Activated CD8-positive, alpha-beta memory T cell treated with anti-CD3 and anti-CD28 coated beads for 4 hours (primary cell): ENCODE measurements at regions not wholly inside any gene's neighbourhood (a gene's known extent, or its start where the extent isn't known, plus 50 kb on each side); places are given as distances from the start of the nearest gene placed in this dataset.
A peak's percentile ranks its signal among the peaks of the same experiment; 100 is the strongest.
"Not testable (repeated sequence)": the region's sequence is repeated elsewhere in the genome, so short reads cannot be mapped to it uniquely, and the experiment has no call there.

Experiments
- DNase-seq, 2 donors: peaks; one replicate each; pipeline ENCODE4 v3.0.0-alpha.2; 2020; ENCODE audit warnings: low read depth in 2 of 2

DNA sequence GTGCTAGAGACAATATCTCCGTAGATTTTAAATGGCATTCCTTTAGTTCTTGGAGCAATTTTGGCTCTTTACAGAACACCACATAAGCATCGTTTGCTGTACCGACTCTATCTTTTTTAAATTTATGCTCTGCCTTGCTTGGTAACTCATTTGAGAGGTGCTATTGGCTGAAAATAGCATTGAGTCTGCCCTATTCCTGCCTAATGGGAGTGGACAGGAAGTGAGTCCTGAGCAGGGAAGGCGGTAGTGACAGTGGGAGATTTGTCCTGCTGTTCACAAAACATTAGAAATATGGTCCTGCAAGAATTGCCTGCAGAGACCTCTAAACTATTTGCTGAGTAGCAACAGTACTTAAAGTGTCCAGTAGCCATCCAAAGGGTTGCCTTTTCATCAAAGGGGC lies 115.2 kb upstream of the IFNE start:
- DNase-seq: no peak

- no peak for DNase-seq
Observed at GRCh38 chr9:21598749-21599148, 116.6 kb upstream of the IFNE start.

- DNase-seq: no peak
Observed at GRCh38 chr9:21605489-21605931, 123.4 kb upstream of the IFNE start.

DNA sequence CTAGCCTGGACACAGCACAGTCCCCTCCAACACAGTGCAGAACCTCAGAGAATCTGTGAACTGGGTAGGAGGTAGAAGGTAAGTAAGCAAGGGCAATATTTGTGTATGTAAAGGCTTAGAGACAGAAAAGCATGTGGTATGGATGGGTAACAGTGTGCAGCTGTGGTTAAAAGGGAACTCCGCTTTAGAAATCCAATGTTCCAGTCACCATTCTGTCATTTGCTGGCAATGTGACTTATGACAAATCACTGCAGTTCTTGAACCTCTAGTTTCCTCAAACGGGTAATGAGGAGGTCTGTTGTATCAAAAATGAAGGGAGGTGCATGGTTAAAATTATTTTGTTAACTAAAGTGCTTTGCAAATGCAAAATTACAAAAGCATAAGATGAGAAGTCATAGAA lies 125.5 kb upstream of the IFNE start:
- no peak for DNase-seq

- no peak for DNase-seq
Observed at GRCh38 chr9:21608200-21608599, 126.1 kb upstream of the IFNE start.

GRCh38 chr9:21609506-21609905 lies 127.4 kb upstream of the IFNE start:
- no peak for DNase-seq

DNA sequence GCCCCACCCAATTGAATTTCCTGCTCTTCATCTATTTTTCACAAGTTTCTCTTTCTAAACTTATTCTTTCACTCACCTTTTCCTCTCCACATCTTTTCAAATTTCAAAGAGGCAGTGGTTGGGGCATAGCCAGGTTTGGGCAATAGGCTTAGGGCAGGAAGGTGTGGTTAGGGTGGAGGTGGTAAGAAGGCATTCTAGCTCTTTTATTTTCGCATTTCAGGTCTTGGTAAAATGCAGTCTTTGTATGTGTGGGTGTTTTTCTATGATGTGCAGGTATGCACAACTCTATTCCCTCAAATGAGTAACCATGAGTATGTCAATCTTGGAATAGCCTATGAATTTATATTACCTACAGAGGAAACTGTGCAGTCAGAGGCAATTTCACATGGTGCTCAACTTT lies 129.8 kb upstream of the IFNE start:
- peak; percentile 3 to 14 for DNase-seq

GRCh38 chr9:21615018-21615417 lies 132.9 kb upstream of the IFNE start:
- DNase-seq: no peak

DNA sequence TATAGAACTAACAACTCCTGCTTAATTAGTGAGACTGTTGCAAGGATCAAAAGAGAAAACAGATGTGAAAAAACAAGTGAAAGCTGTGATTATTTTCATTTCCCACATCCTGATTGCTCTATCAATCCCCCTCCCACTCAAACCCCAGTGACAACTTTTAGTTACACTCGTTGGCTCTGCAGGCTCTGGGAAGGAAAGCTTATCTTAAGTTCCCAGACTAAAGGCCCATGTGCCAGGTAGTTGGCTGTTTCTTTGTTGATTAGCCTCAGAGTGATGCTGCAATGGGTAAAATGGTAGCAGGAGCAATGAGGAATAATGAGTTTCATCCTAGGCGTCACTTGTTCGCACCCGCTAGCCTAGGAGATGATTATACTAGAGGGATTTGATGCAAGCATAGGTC lies 133.3 kb upstream of the IFNE start:
- DNase-seq: no peak

DNA sequence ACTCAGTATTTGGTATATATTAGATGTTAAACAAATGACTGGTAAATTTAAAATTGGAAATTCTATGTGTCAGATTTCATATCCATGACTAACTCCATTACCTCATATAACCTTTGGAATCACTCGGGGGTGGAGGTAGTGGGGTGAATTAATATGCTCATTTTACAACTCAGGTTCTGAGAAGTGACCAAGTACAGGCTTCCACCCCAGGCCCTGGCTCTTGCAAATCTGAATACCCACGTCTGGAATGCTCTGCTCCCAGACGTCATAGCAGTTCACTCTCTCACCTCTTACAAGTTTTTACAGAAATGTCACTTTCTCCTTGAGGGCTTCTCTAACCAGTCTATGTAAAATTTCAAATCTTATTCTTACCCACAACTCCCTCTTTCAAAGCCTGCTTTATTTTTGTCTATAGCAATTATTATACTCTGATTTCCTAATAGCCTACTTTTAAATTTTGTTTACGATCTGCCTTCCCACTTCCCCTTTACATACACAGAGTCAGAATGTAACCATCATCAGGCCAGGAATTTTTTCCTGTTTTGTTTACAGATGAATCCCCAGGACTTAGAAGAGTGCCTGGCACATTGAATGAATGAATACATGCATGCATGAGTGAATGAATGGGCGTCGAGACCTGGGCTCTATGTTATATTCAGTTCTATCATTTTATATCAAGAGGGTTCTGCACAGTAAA lies 134.1 kb upstream of the IFNE start:
- no peak for DNase-seq

GRCh38 chr9:21624675-21625644 lies 142.8 kb upstream of the IFNE start:
- no peak for DNase-seq

- no peak for DNase-seq
Observed at GRCh38 chr9:21626493-21626892, 144.4 kb upstream of the IFNE start.

GRCh38 chr9:21628954-21629353 lies 146.8 kb upstream of the IFNE start:
- DNase-seq: not testable (repeated sequence)

DNA sequence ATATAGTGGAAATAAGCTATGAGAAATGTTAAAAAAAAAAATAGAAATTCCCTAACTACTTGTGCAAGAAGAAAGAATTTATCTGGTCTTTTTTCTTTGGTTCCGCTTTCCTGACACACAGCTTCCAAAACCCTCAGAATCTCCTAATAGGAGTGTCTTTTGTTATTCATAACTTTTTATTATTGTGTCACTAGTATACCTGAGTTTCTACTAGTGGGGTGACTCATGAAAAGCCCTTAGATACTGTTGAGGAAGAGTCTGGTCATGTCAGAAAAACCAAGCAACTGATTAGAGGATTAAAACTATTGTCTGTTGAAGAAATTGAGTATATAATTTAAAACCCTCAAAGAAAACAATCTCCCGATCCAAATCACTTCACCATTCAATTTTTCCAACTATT lies 152.8 kb upstream of the IFNE start:
- no peak for DNase-seq

DNA sequence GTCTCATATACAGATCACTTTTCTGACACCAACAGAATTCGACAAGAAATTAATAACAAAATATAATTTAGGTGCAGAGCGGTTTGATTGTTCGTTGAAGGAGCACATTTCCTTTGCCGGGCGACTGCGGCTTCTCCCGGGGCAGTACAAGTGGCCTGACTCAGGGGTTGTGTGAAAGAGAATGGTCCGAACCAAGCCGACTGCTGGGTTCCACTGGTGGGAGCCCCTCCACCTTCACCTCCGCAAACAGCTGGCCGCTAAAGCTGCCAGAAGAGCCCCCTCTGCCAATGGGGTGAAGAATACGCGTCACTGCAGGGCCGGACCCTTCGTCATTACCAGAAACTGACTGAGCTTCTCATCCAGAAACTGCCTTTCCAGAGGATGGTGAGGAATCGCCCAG lies 156.0 kb upstream of the IFNE start:
- DNase-seq: no peak

GRCh38 chr9:21653091-21653490 lies 149.3 kb upstream of the MTAP start:
- DNase-seq: no peak

DNA sequence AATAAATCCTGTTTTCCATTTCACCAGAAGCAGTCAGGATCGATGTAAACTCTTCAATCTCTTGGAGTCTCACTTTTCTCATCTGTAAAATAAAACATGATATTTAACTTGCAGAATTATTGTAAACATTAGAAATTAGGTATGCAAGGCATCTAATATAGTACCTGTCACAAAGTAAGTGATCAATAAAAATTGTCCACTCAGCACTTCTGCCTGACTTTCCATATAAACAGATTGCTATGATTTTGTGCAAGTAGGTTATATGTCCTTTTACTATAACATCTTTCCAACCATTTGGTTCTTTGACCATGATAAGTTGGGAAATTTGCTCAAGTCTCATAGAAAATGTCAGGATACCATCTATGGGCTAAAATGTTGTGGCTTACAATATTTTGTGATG lies 148.8 kb upstream of the MTAP start:
- no peak for DNase-seq

GRCh38 chr9:21656776-21657674 lies 145.4 kb upstream of the MTAP start:
- no peak for DNase-seq

DNA sequence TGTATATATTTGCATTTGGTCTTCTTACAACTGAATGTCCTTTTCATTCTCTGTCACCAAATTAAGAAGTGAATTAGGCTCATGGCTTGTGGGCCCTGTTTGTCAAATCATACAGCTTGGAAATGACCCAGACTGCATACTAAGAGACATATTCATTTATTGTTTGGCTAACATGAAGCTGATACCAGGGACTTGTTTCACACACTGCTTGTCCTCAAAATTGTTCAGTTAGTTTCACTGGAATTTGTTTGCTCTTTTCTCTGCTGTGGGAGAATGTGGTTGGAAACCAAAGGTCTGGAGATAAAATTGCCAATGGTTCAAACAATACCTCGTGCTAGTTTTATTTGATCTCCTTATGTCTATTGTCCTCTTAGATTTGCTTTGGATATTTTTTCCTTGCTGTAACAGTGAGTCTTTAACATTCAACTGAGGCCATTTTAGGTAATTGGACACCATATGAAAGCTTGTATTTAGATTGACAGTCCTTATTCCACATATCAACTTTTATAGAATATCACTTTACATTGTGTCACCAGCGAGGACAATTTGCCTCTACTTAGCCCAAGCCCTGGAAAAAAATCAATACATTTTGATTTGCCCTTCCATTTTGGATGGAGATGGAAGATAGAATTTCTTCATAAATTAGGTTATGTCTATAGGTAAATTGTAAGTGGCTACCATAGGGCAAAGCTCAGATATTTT lies 144.3 kb upstream of the MTAP start:
- no peak for DNase-seq

DNA sequence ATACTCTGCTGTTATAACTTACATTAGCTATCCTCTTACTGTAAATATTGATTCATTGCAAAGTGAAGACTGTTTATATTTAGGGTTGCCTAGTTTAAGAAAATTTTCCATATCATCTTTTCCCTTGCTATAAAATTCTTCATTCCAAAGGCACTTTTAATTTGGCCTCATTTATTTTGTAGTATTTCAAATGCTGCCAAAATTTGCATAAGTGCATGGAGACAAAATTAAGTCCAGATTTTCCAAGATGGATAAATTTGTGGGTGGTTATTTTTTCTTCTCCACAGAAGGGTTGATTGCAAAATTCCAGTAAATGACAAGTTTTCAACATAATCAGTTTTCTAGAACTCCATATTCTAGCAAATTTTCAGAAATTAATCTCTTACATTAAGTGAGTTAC lies 141.5 kb upstream of the MTAP start:
- DNase-seq: no peak

- no peak for DNase-seq
Observed at GRCh38 chr9:21661626-21662025, 140.8 kb upstream of the MTAP start.
